ENCODE measurements at regions not wholly inside any gene's neighbourhood (a gene's known extent, or its start where the extent isn't known, plus 50 kb on each side); places are given as distances from the start of the nearest gene placed in this dataset.

DNA sequence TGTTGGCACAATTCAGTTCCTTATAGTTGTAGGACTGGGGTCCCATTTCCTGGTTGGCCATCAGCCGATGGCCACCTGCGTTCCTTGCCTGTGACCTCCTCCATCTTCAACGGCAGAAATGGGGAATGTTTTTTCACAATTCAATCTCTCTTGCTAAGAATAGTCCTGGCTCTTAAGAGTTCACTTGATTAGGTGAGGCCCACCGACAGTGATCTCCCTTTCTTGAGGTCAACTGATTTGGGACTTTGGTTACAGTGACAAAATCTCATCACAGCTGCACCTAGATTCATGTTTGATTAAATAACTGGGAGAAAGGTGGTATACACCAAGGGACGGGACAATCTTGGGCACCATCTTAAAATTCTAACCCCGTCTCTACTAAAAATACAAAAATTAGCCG is 139.1 kb upstream of the DTNBP1 start:
- no peak for DNase-seq (ENCODE audit: low read depth)

- DNase-seq (ENCODE audit: low read depth) = no peak
Observed at GRCh38 chr6:15800841-15801617, 138.2 kb upstream of the DTNBP1 start.

DNA sequence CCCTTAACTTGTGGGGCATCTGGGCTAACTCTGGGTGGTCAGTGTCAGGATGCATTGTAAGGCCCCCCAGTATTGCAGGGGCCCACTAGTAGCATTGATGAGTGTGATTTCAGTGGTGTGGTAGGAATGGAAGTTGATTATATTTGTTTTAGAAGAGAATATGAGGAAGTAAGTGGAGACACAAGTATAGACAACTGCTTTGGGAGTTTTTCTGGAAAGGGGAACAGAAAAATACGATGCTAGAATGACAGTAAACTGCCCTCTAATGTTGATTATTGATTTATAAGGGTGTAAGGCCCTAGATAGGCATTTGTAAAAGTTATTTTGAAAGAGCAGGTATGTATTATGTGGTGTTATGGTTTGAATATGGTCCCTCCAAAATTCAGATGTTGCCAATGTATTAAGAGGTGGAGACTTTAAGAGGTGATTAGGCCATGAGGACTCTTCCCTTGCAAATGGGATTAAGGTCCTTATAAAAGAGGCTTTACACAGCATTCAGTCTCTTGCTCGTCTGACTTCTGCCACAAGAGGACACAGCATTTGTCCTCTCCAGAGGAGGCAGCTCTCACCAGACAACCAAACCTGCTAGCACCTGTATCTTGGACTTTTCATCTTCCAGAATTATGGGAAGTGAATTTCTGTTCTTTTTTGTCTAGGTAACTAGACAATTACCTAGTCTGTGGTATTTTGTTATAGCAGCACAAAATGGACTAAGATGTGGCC is 135.9 kb upstream of the DTNBP1 start:
- DNase-seq (ENCODE audit: low read depth) = no peak

GRCh38 chr6:15796844-15797243 is 134.0 kb upstream of the DTNBP1 start:
- DNase-seq (ENCODE audit: low read depth) = no peak

DNA sequence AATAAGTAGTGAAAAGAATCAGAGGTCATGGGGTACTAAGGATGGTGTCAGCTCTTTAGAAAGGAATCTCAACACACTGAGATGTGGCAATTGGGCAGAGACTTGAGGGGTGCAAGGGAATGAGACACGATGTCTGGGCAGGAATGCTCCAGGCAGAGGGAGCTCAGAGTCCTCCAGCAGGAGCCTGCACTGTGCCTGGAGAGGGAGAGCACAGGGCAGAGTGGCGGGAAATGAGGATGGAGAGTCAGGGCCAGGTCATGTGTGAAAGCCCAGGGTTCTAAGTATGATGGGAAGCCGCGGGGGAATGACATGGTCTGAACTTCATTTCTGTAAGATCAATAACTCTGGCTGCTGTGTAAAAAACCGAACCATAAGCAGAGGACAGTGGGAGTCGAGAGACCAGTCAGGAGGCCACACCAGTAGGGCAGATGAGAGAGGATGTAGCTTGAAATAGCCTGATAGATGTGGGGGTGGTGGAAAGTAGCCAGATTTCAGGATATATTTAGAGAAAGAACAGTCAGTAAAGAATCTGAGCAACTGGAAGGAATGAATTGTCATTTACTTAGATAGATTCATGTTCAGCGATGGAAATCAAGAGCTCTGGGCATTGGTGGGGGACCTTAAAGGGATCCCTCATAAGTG is 133.4 kb upstream of the DTNBP1 start:
- no peak for DNase-seq (ENCODE audit: low read depth)

- no peak for DNase-seq (ENCODE audit: low read depth)
Observed at GRCh38 chr6:15793826-15794225, 131.0 kb upstream of the DTNBP1 start.

GRCh38 chr6:15793288-15793687 is 130.5 kb upstream of the DTNBP1 start:
- DNase-seq (ENCODE audit: low read depth) = no peak

GRCh38 chr6:15792842-15793241 is 130.0 kb upstream of the DTNBP1 start:
- no peak for DNase-seq (ENCODE audit: low read depth)

DNA sequence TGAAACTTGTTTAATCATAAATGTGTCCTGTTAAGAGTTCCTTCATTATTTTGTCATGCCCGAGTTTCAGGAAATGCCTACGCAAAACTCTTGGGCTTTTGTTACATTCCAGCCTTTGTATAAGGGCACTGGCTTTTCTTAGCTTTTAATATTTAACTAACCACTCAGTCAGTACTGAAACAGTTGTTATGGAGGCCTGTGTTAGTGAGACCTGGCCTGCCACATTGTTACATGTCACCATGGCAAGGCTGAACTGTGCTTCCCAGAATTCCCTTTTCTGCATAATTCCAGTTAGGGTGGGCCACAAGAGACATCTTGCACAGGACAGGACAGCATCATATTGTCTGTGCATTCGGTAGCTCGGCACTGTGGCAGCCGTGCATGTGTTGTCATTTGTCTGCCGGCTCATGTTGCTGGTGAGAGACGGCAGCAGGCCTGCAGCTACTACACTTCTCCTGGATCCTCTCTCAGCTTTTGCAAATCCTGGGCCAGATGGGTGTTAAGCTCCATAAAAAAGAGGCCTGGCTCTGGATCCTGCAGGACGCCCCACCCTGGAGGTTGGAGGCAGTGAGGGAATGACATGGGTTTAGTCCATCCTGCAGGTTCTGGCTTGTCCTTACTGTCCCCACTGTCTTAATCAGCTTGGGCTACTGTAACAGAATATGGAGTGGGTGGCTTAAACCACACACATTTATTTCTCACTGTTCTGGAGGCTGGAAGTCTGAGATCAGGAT is 128.8 kb upstream of the DTNBP1 start:
- DNase-seq (ENCODE audit: low read depth) = no peak

- DNase-seq (ENCODE audit: low read depth) = no peak
Observed at GRCh38 chr6:15790116-15790515, 127.3 kb upstream of the DTNBP1 start.

DNA sequence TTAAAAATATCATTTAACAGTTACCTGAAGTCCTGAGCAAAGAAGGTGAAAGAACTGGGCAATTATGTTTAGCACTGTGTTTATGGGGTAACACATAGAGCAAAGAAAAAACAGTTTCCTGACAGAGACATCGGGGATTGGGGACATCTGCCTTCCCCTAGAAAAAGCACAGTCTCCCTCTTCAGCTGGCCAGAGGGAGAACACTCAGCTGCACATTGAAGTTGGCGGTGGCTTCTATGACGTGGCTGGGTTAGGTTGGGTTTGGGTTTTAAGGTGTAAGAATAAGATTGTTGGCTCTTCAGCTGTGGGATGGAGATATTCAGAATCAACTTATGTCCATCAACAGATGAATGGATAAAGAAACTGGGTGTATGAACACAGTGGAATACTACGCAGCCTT is 124.0 kb upstream of the DTNBP1 start:
- no peak for DNase-seq (ENCODE audit: low read depth)

GRCh38 chr6:15783484-15783883 is 120.7 kb upstream of the DTNBP1 start:
- DNase-seq (ENCODE audit: low read depth) = no peak

DNA sequence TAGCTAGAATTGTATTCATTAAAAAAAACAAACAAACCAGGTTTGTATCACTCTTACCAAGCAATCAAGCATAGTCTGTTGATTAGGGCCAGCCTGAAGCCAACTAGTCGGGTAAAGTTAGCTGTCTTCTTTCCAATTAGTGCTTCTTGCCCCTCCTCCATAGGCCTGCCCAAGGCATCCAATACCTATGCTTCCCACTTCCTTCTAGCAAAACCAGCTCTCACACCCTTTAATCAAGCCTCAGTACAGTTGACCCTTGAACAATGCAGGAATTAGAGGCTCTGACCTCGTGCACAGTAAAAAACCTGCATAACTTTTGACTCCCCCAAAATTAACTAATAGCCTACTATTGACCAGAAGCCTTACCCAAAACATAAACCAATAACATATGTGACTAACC is 119.1 kb upstream of the DTNBP1 start:
- DNase-seq (ENCODE audit: low read depth) = no peak

GRCh38 chr6:15781333-15781732 is 118.5 kb upstream of the DTNBP1 start:
- no peak for DNase-seq (ENCODE audit: low read depth)

DNA sequence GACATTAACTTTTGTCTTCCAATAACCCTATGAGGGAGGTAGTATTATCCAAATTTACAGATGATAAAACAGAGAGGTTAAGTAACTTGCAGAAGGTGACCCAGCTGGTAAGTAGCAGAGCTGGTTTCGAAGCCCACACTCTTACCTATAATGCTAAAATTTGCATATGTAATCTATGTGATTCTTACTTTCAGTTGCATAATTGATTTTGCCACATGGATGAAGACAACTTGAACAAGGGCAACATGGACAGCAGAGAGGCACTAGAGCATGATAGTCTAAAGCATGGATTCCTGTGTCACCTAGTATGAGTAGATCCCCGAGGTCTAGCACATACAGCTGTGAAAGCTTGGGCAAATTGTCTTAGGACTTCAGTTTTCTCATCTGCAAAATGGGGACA is 117.6 kb upstream of the DTNBP1 start:
- no peak for DNase-seq (ENCODE audit: low read depth)

- DNase-seq (ENCODE audit: low read depth) = no peak
Observed at GRCh38 chr6:15779726-15780125, 116.9 kb upstream of the DTNBP1 start.

DNA sequence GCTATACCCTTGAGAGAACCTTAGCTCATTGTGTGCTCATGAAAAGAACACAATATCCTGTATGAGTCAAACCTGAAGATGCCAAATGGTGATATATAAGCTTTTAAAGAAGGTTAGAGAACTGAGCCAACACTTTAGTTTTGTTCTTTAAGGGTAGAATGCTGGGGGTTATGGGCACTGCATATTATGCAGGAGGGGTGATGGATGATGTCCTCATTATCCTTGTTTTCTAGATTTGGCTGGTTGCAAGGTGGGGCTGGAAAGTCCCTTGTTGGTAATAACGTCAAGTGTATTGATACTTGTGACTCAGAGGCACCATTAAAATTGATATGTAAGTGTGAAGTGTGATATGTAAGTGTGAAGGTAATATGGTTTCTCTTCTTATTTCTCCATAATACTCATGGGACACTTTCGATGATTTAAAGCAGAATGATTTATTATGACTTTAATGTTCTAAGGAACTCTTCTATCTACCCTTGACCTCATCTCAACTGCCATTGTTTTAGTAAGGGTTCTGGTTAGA is 113.7 kb upstream of the DTNBP1 start:
- no peak for DNase-seq (ENCODE audit: low read depth)

GRCh38 chr6:15775741-15776140 is 112.9 kb upstream of the DTNBP1 start:
- DNase-seq (ENCODE audit: low read depth) = no peak

DNA sequence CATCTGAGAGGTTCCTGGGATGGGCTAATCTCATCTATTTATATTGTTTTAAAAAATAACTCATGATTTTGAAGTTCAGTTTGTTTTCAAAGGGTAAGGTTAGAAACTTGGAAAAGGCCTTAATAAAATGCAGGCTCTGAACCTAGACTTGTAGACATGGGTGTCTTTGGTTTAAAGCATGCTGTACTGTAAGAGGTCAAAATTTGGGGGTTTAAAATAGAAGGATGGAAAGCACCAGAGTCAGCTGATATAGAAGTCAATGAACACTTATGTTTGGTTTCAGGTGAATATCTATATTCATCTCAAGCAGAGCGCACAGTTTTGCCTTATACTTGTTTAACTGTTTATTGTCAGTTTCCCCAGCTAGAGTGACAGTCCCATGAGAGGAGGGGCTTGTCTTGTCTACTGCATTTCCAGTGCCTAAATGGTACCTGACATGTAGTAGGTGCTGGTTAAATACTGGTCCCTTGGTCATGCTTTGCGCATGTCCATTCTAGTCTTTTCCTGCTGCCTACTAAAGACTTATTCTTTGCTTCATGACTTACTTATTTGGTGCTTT is 112.3 kb upstream of the DTNBP1 start:
- DNase-seq (ENCODE audit: low read depth) = no peak

DNA sequence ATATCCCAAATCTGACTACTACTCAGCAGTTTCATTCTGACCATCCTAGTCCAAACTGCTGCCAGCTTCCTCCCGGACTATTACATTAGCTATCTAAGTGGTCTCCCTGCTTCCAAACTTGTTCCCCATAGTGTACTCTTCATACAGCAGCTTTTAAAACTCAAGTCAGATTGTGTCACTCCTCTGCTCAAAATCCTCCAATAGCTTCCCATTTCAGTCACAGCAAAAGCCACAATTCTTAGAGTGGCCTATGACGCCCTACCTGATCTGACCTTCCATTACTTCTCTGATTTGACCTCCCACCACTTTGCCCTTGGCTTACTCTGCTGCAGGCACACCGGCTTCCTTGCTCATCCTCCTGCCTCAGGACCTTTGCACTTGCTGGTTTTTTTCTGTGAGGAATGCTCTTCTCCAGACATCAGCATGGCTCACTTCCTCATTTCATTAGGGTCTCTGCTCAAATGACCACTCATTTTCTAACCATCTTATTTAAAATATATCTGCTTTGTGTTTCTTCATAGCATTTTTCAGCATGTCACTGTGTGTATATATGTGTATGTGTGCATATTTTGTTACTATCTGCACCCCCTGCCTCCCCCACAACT is 111.1 kb upstream of the DTNBP1 start:
- DNase-seq (ENCODE audit: low read depth) = no peak

- DNase-seq (ENCODE audit: low read depth) = no peak
Observed at GRCh38 chr6:15770347-15771143, 107.7 kb upstream of the DTNBP1 start.

Measured in fibroblast of gingiva (primary cell).